Cerebellar cortex (tissue), 1 donor: ENCODE measurements at regions not wholly inside any gene's neighbourhood (a gene's known extent, or its start where the extent isn't known, plus 50 kb on each side); places are given as distances from the start of the nearest gene placed in this dataset.
"Not testable (repeated sequence)": the region's sequence is repeated elsewhere in the genome, so short reads cannot be mapped to it uniquely, and the experiment has no call there.

Source experiments
- DNase-seq: peaks from one replicate; pipeline ENCODE4 v3.0.0-alpha.2; 2015; ENCODE audit warnings: low spot score

- no peak for DNase-seq
These were observed 359.0 kb upstream of the BOD1L1 start for GRCh38 chr4:13986548-13986947.

- peak; percentile 27 for DNase-seq
These were observed 361.1 kb upstream of the BOD1L1 start for GRCh38 chr4:13988353-13989305.

- no peak for DNase-seq
These were observed 362.0 kb upstream of the BOD1L1 start for GRCh38 chr4:13989501-13989900.

GRCh38 chr4:13990596-13991589, 363.4 kb upstream of the BOD1L1 start:
- peak; percentile 77 for DNase-seq

- DNase-seq, result peak; percentile 17
These were observed 364.5 kb upstream of the BOD1L1 start for GRCh38 chr4:13992041-13992440.

- DNase-seq, result no peak
These were observed 365.5 kb upstream of the BOD1L1 start for GRCh38 chr4:13992975-13993520.

GRCh38 chr4:13994016-13994415, 366.5 kb upstream of the BOD1L1 start:
- no peak for DNase-seq

- no peak for DNase-seq
These were observed 371.4 kb upstream of the BOD1L1 start for GRCh38 chr4:13998850-13999445.

GRCh38 chr4:14000091-14000814, 372.7 kb upstream of the BOD1L1 start:
- DNase-seq, result no peak

GRCh38 chr4:14002331-14002730, 374.8 kb upstream of the BOD1L1 start:
- DNase-seq, result not testable (repeated sequence)

- DNase-seq, result no peak
These were observed 381.0 kb upstream of the BOD1L1 start for GRCh38 chr4:14008494-14008893.

- DNase-seq, result no peak
These were observed 390.8 kb upstream of the BOD1L1 start for GRCh38 chr4:14018191-14018853.

- DNase-seq, result no peak
These were observed 394.9 kb upstream of the BOD1L1 start for GRCh38 chr4:14022456-14022855.

GRCh38 chr4:14023036-14023435, 395.5 kb upstream of the BOD1L1 start:
- DNase-seq, result no peak

GRCh38 chr4:14023896-14024295, 396.4 kb upstream of the BOD1L1 start:
- no peak for DNase-seq

GRCh38 chr4:14025111-14025510, 397.6 kb upstream of the BOD1L1 start:
- DNase-seq, result no peak

- no peak for DNase-seq
These were observed 398.4 kb upstream of the BOD1L1 start for GRCh38 chr4:14025891-14026290.

- no peak for DNase-seq
These were observed 401.3 kb upstream of the BOD1L1 start for GRCh38 chr4:14028862-14029261.

- DNase-seq, result no peak
These were observed 407.6 kb upstream of the BOD1L1 start for GRCh38 chr4:14035076-14035475.

GRCh38 chr4:14043203-14043602, 415.7 kb upstream of the BOD1L1 start:
- DNase-seq, result no peak

- DNase-seq, result no peak
These were observed 419.1 kb upstream of the BOD1L1 start for GRCh38 chr4:14046642-14047041.
